ENCODE measurements at regions not wholly inside any gene's neighbourhood (a gene's known extent, or its start where the extent isn't known, plus 50 kb on each side); places are given as distances from the start of the nearest gene placed in this dataset.
"Not testable (repeated sequence)": the region's sequence is repeated elsewhere in the genome, so short reads cannot be mapped to it uniquely, and the experiment has no call there.

DNA sequence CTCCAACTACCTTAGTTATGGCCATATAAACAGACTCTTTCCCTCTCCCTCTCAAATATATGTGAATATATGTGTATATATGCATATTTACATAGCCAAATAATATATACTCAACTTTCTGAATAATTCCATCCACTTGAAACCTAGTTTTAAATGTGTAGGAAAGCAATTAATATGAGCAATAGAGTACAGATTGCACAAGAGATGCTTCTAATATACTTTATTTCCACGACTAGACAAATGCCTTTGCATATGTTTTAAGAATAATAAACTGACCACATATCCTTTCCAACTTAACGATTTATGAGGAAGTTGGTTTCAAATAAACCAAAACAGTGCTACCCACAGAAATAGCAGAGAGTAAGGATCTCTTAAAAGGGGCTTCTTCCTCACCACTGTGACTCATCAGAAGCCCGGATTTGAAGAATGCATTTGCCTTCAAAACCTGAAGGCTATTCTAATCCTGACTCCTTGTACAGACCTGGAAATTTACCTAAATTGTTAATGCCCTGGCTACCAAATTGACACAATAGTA lies 266.3 kb downstream of the AHR start:
- H3K36me3 ChIP-seq (ENCODE audit: control insufficient read depth, insufficient read depth, low read length): no peaks in the 10 kb centered on the region
- WGBS (ENCODE audit: insufficient coverage): 88% methylated on average over 1 of the region's 3 CpGs
- H3K27me3 ChIP-seq (ENCODE audit: control insufficient read depth, insufficient read depth, low read length): no peaks in the 10 kb centered on the region
- no peak for DNase-seq
- no peaks in the 10 kb centered on the region for H3K4me1 ChIP-seq (ENCODE audit: control insufficient read depth, insufficient read depth, low read length)
- H3K4me3 ChIP-seq (ENCODE audit: low read length): no peak overlapping the region
- no peak overlapping the region for H3K27ac ChIP-seq (ENCODE audit: low read length)
- H3K9me3 ChIP-seq (replicated peaks; ENCODE audit: control insufficient read depth, low read depth, low read length): peaks cover 2% of the 10 kb centered on the region

DNA sequence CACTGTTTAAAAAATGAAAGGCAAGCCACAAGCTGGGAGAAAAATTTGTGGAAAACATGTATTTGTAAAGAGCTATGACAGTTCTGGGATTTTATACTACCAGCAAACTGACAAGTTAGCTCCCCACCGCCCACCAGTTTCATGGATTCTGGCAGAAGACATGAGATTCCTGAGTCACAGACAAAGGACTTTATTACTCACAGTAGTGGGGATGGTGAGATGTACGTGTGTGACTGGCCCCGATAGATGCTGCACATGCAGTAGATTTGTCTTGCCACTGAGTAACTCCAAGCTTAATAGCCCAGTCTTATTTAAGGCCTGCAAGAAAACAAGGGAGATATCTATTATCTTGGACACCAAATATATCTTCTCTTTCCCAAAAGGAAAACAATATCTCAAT lies 281.7 kb downstream of the AHR start:
- Histone ChIP-seq H3K36me3 (ENCODE audit: control insufficient read depth, insufficient read depth, low read length) (no peaks in the 10 kb centered on the region), H3K27ac (ENCODE audit: low read length) (no peak overlapping the region), H3K27me3 (ENCODE audit: control insufficient read depth, insufficient read depth, low read length) (no peaks in the 10 kb centered on the region), H3K4me1 (ENCODE audit: control insufficient read depth, insufficient read depth, low read length) (no peaks in the 10 kb centered on the region), H3K4me3 (ENCODE audit: low read length) (no peak overlapping the region), H3K9me3 (replicated peaks; ENCODE audit: control insufficient read depth, low read depth, low read length) (peaks cover 11% of the 10 kb centered on the region)
- no peak for DNase-seq
- no CpG with 5 or more reads among the region's 3 CpGs for WGBS (ENCODE audit: insufficient coverage)

- no CpG with 5 or more reads among the region's 1 CpG for WGBS (ENCODE audit: insufficient coverage)
- Histone ChIP-seq H3K9me3 (replicated peaks; ENCODE audit: control insufficient read depth, low read depth, low read length) (peaks cover 8% of the 10 kb centered on the region), H3K27me3 (ENCODE audit: control insufficient read depth, insufficient read depth, low read length) (no peaks in the 10 kb centered on the region), H3K4me3 (ENCODE audit: low read length) (no peak overlapping the region), H3K4me1 (ENCODE audit: control insufficient read depth, insufficient read depth, low read length) (no peaks in the 10 kb centered on the region), H3K36me3 (ENCODE audit: control insufficient read depth, insufficient read depth, low read length) (no peaks in the 10 kb centered on the region), H3K27ac (ENCODE audit: low read length) (no peak overlapping the region)
- no peak for DNase-seq
Measured at GRCh38 chr7:17580856-17581255, 282.4 kb downstream of the AHR start.

- whole genome bisulfite sequencing (ENCODE audit: insufficient coverage): 83% methylated on average over 1 of the region's 1 CpG
- Histone ChIP-seq H3K36me3 (ENCODE audit: control insufficient read depth, insufficient read depth, low read length) (no peaks in the 10 kb centered on the region), H3K27me3 (ENCODE audit: control insufficient read depth, insufficient read depth, low read length) (no peaks in the 10 kb centered on the region), H3K27ac (ENCODE audit: low read length) (no peak overlapping the region), H3K9me3 (replicated peaks; ENCODE audit: control insufficient read depth, low read depth, low read length) (peaks cover 5% of the 10 kb centered on the region), H3K4me3 (ENCODE audit: low read length) (no peak overlapping the region), H3K4me1 (ENCODE audit: control insufficient read depth, insufficient read depth, low read length) (no peaks in the 10 kb centered on the region)
- DNase-seq: no peak
Measured at GRCh38 chr7:17581301-17581700, 282.8 kb downstream of the AHR start.

DNA sequence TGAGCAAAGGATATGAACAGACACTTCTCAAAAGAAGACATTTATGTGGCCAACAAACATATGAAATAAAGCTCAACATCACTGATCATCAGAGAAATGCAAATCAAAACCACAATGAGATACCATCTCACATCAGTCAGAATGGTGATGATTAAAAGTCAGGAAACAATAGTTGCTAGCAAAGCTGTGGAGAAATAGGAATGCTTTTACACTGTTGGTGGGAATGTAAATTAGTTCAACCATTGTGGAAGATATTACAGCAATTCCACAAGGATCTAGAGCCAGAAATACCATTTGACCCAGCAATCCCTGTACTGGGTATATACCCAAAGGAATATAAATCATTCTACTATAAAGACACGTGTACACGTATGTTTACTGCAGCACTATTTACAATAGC lies 284.2 kb downstream of the AHR start:
- H3K9me3 ChIP-seq (replicated peaks; ENCODE audit: control insufficient read depth, low read depth, low read length); H3K4me1 ChIP-seq (ENCODE audit: control insufficient read depth, insufficient read depth, low read length); DNase-seq; H3K36me3 ChIP-seq (ENCODE audit: control insufficient read depth, insufficient read depth, low read length); H3K27ac ChIP-seq (ENCODE audit: low read length); H3K27me3 ChIP-seq (ENCODE audit: control insufficient read depth, insufficient read depth, low read length); H3K4me3 ChIP-seq (ENCODE audit: low read length): not testable (repeated sequence)
- no CpG with 5 or more reads among the region's 2 CpGs for WGBS (ENCODE audit: insufficient coverage)

DNA sequence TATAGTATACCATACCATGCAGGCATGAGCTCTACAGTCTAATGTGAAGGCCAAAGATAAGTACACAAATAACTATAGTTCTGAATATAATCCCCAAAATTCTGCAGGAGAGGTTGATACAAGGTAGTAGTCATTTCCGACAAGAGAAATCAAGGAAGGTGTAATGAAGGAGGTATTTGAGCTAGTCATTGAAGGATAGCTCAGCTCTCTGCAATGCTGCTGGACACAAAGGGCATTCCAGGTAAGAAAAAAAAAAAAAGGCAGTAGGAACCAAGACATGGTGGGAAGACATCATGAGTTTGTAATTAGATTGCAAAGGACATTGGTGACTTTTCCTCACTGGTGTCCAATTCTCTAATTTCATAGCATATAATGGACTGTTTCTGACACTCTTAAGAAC lies 285.3 kb downstream of the AHR start:
- no peaks in the 10 kb centered on the region for H3K27me3 ChIP-seq (ENCODE audit: control insufficient read depth, insufficient read depth, low read length)
- no peaks in the 10 kb centered on the region for H3K9me3 ChIP-seq (replicated peaks; ENCODE audit: control insufficient read depth, low read depth, low read length)
- H3K4me1 ChIP-seq (ENCODE audit: control insufficient read depth, insufficient read depth, low read length): no peaks in the 10 kb centered on the region
- no CpG with 5 or more reads among the region's 1 CpG for whole genome bisulfite sequencing (ENCODE audit: insufficient coverage)
- no peak overlapping the region for H3K27ac ChIP-seq (ENCODE audit: low read length)
- no peaks in the 10 kb centered on the region for H3K36me3 ChIP-seq (ENCODE audit: control insufficient read depth, insufficient read depth, low read length)
- no peak for DNase-seq
- H3K4me3 ChIP-seq (ENCODE audit: low read length): no peak overlapping the region

- no CpG with 5 or more reads among the region's 1 CpG for WGBS (ENCODE audit: insufficient coverage)
- Histone ChIP-seq H3K36me3 (ENCODE audit: control insufficient read depth, insufficient read depth, low read length) (no peaks in the 10 kb centered on the region), H3K9me3 (replicated peaks; ENCODE audit: control insufficient read depth, low read depth, low read length) (no peaks in the 10 kb centered on the region), H3K4me3 (ENCODE audit: low read length) (no peak overlapping the region), H3K4me1 (ENCODE audit: control insufficient read depth, insufficient read depth, low read length) (no peaks in the 10 kb centered on the region), H3K27ac (ENCODE audit: low read length) (no peak overlapping the region), H3K27me3 (ENCODE audit: control insufficient read depth, insufficient read depth, low read length) (no peaks in the 10 kb centered on the region)
- no peak for DNase-seq
Measured at GRCh38 chr7:17584822-17585221, 286.4 kb downstream of the AHR start.

DNA sequence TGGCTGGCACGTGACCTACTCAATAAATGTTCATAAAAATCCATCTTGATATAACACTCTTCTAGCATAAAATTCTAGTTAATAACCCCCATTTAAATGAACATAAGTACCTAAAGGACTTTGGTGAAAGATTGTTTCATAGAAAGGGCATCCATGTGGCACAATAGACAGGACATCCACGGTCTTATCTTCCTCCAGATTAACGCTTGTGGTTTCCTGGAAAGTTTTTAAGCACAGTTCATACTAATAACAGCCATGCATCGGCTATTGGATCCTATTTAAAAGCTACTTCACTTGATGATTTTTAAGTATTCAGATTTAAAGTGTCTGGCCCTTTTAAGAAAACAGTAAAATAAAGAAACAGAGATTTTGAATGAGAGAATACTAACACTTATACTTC lies 288.3 kb downstream of the AHR start:
- no peaks in the 10 kb centered on the region for H3K4me1 ChIP-seq (ENCODE audit: control insufficient read depth, insufficient read depth, low read length)
- no peak overlapping the region for H3K4me3 ChIP-seq (ENCODE audit: low read length)
- WGBS (ENCODE audit: insufficient coverage): no CpG with 5 or more reads among the region's 4 CpGs
- no peak for DNase-seq
- H3K36me3 ChIP-seq (ENCODE audit: control insufficient read depth, insufficient read depth, low read length): no peaks in the 10 kb centered on the region
- no peak overlapping the region for H3K27ac ChIP-seq (ENCODE audit: low read length)
- no peaks in the 10 kb centered on the region for H3K9me3 ChIP-seq (replicated peaks; ENCODE audit: control insufficient read depth, low read depth, low read length)
- H3K27me3 ChIP-seq (ENCODE audit: control insufficient read depth, insufficient read depth, low read length): no peaks in the 10 kb centered on the region

DNA sequence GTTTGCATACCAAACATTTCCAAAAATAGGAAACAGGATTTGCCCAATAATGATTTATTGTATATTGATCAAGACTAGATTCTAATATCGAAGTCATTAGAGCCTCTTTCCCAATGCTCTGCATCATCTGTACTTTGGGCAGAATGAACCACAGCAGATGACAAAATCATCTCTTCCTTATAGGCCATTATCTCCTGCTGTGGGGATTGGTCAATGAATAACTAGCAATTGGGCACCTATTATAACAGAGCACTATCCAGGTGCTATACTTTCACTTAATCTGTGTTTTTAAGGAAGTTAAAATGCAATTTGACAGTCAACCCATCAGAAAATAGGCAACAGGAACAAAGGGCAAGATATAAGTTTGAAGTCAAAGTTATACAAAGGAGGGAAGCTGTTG lies 290.3 kb downstream of the AHR start:
- Histone ChIP-seq H3K4me3 (ENCODE audit: low read length) (no peak overlapping the region), H3K4me1 (ENCODE audit: control insufficient read depth, insufficient read depth, low read length) (no peaks in the 10 kb centered on the region), H3K36me3 (ENCODE audit: control insufficient read depth, insufficient read depth, low read length) (no peaks in the 10 kb centered on the region), H3K9me3 (replicated peaks; ENCODE audit: control insufficient read depth, low read depth, low read length) (no peaks in the 10 kb centered on the region), H3K27me3 (ENCODE audit: control insufficient read depth, insufficient read depth, low read length) (no peaks in the 10 kb centered on the region), H3K27ac (ENCODE audit: low read length) (no peak overlapping the region)
- no CpG with 5 or more reads among the region's 1 CpG for WGBS (ENCODE audit: insufficient coverage)
- no peak for DNase-seq

GRCh38 chr7:17589671-17590070 lies 291.2 kb downstream of the AHR start:
- Histone ChIP-seq H3K27me3 (ENCODE audit: control insufficient read depth, insufficient read depth, low read length) (no peaks in the 10 kb centered on the region), H3K36me3 (ENCODE audit: control insufficient read depth, insufficient read depth, low read length) (no peaks in the 10 kb centered on the region), H3K4me3 (ENCODE audit: low read length) (no peak overlapping the region), H3K27ac (ENCODE audit: low read length) (no peak overlapping the region), H3K9me3 (replicated peaks; ENCODE audit: control insufficient read depth, low read depth, low read length) (no peaks in the 10 kb centered on the region), H3K4me1 (ENCODE audit: control insufficient read depth, insufficient read depth, low read length) (peaks cover 2% of the 10 kb centered on the region)
- no peak for DNase-seq
- no CpG with 5 or more reads among the region's 6 CpGs for WGBS (ENCODE audit: insufficient coverage)

DNA sequence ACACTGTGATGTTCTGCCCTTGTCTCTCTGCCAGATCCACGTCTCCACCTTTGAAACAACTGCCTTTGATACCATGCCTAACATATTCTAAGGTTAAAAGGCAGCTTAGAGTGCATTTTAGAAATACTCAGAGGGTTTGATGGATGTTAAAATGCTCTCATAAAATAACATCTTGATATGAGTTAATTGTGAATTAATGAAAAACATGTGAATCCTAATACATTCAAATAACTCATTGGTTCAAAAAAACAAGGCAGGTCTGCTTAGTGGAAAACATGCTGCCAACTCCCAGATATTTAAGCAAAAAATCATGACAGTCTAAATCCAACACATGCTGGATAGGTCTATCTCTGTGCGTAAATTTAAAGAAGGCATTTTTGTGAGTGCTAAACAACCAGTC lies 291.8 kb downstream of the AHR start:
- WGBS (ENCODE audit: insufficient coverage): no CpG with 5 or more reads among the region's 2 CpGs
- DNase-seq: peak; percentile 48
- H3K27ac ChIP-seq (ENCODE audit: low read length): no peak overlapping the region

More for the DNA sequence above, 291.8 kb downstream of the AHR start:
- no peaks in the 10 kb centered on the region for H3K36me3 ChIP-seq (ENCODE audit: control insufficient read depth, insufficient read depth, low read length)
- H3K9me3 ChIP-seq (replicated peaks; ENCODE audit: control insufficient read depth, low read depth, low read length): no peaks in the 10 kb centered on the region
- H3K27me3 ChIP-seq (ENCODE audit: control insufficient read depth, insufficient read depth, low read length): no peaks in the 10 kb centered on the region
- peaks cover 2% of the 10 kb centered on the region for H3K4me1 ChIP-seq (ENCODE audit: control insufficient read depth, insufficient read depth, low read length)
- no peak overlapping the region for H3K4me3 ChIP-seq (ENCODE audit: low read length)
